GM11168 (cell line): ENCODE measurements at regions not wholly inside any gene's neighbourhood (a gene's known extent, or its start where the extent isn't known, plus 50 kb on each side); places are given as distances from the start of the nearest gene placed in this dataset.

Source experiments
- in situ Hi-C: fragments of 300-500 bp; cut with MboI; formaldehyde crosslinking; loops from one replicate; pipeline ENCODE4 v1.12.0; 2022; ENCODE audit warnings: low sequenced_read_pairs; ENCODE audit not compliant: unreplicated experiment

DNA sequence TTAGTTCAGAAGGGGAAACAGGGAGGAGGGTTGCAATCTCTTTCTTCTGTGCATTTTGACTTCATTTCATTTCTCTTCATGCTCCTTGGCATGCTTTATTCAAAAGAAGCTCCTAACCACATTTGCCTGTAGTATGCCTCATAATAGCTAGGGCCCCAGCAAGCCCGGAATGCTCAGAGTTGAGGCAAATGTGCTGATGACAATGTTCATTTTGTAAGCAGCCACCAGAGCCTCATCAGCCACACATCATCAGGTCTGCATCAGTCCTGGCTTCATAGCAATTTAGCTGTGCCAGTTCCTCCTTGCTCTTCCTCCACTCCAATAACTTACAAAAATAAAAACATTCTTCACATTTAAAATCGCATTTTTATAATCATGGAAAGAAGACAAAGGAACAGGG lies 65.4 kb upstream of the MMADHC start:
- in situ Hi-C loops, result no loop called here

- in situ Hi-C loops, result no loop called here
Observed at GRCh38 chr2:149652526-149652925, 65.0 kb upstream of the MMADHC start.

- in situ Hi-C loops, result no loop called here
Observed at GRCh38 chr2:149651229-149651628, 63.7 kb upstream of the MMADHC start.

DNA sequence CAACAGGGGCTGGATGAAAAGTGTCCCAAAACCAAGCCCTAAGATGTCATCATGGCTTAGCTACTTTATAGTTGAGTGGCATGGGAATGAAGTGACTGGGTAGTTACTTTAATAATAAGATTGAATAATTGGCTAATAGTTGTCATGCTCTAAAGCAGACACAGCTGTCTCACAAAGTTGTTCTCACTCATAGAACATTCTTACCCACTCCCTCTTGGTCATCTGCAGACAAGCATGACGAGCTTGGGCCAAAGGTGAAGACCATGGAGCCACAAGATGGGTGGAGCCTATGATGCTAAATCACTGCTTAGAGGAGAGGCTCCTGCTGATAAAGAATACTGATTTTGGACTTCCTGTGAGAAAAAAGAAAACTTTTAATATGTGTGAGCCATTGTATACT lies 62.4 kb upstream of the MMADHC start:
- in situ Hi-C loops, result no loop called here

DNA sequence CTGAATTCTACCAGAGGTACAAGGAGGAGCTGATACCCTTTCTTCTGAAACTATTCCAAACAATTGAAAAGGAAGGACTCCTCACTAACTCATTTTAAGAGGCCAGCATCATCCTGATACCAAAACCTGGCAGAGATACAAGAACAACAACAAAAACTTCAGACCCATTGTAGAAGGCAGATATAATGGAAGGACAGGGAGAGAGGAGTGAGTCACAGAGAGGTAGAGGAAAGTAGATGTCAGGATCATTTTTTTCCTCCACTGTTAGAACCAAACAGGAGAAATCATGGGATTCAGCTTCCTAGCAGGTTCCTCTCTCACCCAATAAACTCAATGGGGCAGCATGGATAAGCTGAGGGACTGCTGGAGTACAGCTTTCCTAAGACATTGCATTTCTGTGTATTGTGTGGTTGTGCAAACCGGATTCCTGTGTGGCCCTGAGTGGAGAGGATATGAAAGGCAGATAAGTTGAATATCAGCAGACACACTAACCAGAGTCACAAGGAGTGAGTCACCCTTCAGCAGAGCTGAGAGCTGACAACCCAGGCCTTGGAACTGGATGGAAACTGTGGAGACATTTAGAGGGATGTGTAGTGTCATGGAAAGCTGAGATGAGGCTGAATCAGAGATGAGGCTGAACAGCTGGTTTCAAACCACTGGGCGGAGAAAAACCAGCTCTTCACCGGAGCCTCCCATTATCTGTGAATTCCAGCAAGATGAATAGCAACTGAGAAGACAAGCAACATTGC lies 60.9 kb upstream of the MMADHC start:
- in situ Hi-C loops, result no loop called here

DNA sequence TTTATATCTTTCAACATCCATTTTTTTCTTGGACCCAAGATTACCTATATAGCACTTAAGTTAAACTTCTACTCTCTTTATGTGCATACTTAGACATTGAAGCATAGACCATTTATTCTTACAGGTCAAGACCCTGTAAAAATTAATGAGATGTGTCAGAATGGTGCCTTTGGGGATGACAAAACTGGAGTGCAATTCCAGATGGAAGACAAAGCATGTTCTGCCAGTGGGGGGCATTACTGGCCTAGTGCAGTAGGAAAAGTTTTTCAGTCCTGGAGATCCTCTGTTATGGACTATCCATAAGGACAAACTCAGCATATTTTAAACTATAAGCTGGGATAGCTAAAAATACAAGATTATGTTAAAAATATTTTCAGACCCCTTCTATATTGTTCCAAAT lies 57.8 kb upstream of the MMADHC start:
- in situ Hi-C loops, result no loop called here
